Suppressor macrophage treated with lipopolysaccharide for 4 hours (primary cell): ENCODE measurements at regions not wholly inside any gene's neighbourhood (a gene's known extent, or its start where the extent isn't known, plus 50 kb on each side); places are given as distances from the start of the nearest gene placed in this dataset.

Experiments
- DNase-seq: peaks from one replicate; pipeline ENCODE4 v3.0.0-alpha.2; 2020

GRCh38 chr3:159922193-159922840 is 66.3 kb upstream of the IL12A start:
- no peak for DNase-seq

GRCh38 chr3:159922861-159923312 is 65.7 kb upstream of the IL12A start:
- DNase-seq = peak; percentile 36

- no peak for DNase-seq
Observed at GRCh38 chr3:159923336-159923735, 65.3 kb upstream of the IL12A start.

- DNase-seq = peak; percentile 54
Observed at GRCh38 chr3:159923956-159924355, 64.7 kb upstream of the IL12A start.

- DNase-seq = no peak
Observed at GRCh38 chr3:159924411-159924810, 64.2 kb upstream of the IL12A start.

- no peak for DNase-seq
Observed at GRCh38 chr3:159925248-159925647, 63.4 kb upstream of the IL12A start.

- no peak for DNase-seq
Observed at GRCh38 chr3:159926573-159926972, 62.1 kb upstream of the IL12A start.

- peak; percentile 17 for DNase-seq
Observed at GRCh38 chr3:159928071-159928491, 60.6 kb upstream of the IL12A start.

GRCh38 chr3:159928666-159929065 is 60.0 kb upstream of the IL12A start:
- peak; percentile 51 for DNase-seq

GRCh38 chr3:159929171-159930141 is 59.2 kb upstream of the IL12A start:
- peak; percentile 93 for DNase-seq

GRCh38 chr3:159934216-159934615 is 54.4 kb upstream of the IL12A start:
- DNase-seq = no peak

- DNase-seq = no peak
Observed at GRCh38 chr3:159936541-159936940, 52.1 kb upstream of the IL12A start.

GRCh38 chr3:159937561-159938166 is 51.0 kb upstream of the IL12A start:
- no peak for DNase-seq

- peak; percentile 88 for DNase-seq
Observed at GRCh38 chr3:159938714-159939113, 49.9 kb upstream of the IL12A start.
